GM18498 (cell line): ENCODE measurements at regions not wholly inside any gene's neighbourhood (a gene's known extent, or its start where the extent isn't known, plus 50 kb on each side); places are given as distances from the start of the nearest gene placed in this dataset.
"Not testable (repeated sequence)": the region's sequence is repeated elsewhere in the genome, so short reads cannot be mapped to it uniquely, and the experiment has no call there.

Experiments
- ATAC-seq: cut with Tn5 transposase; IDR thresholded peaks from one replicate; pipeline ENCODE4 v1.9.1; 2021; ENCODE audit warnings: mild to moderate bottlenecking, moderate library complexity; ENCODE audit not compliant: unreplicated experiment

GRCh38 chr3:25171897-25172296, 256.2 kb upstream of the RARB start:
- ATAC-seq: no peak

- no peak for ATAC-seq
These were observed 254.5 kb upstream of the RARB start for GRCh38 chr3:25173606-25174005.

GRCh38 chr3:25174251-25174650, 253.8 kb upstream of the RARB start:
- ATAC-seq: no peak

GRCh38 chr3:25177041-25177440, 251.0 kb upstream of the RARB start:
- no peak for ATAC-seq

GRCh38 chr3:25178672-25179071, 249.4 kb upstream of the RARB start:
- no peak for ATAC-seq

- ATAC-seq: no peak
These were observed 247.0 kb upstream of the RARB start for GRCh38 chr3:25181096-25181495.

GRCh38 chr3:25182794-25183193, 245.3 kb upstream of the RARB start:
- no peak for ATAC-seq

GRCh38 chr3:25184641-25185250, 243.3 kb upstream of the RARB start:
- ATAC-seq: no peak

GRCh38 chr3:25191673-25192072, 236.4 kb upstream of the RARB start:
- no peak for ATAC-seq

- not testable (repeated sequence) for ATAC-seq
These were observed 228.5 kb upstream of the RARB start for GRCh38 chr3:25199567-25199966.

- no peak for ATAC-seq
These were observed 215.3 kb upstream of the RARB start for GRCh38 chr3:25212736-25213135.

- ATAC-seq: no peak
These were observed 214.0 kb upstream of the RARB start for GRCh38 chr3:25214034-25214433.

GRCh38 chr3:25218362-25218761, 209.7 kb upstream of the RARB start:
- ATAC-seq: no peak

- ATAC-seq: no peak
These were observed 201.3 kb upstream of the RARB start for GRCh38 chr3:25226747-25227146.

GRCh38 chr3:25229586-25229985, 198.5 kb upstream of the RARB start:
- no peak for ATAC-seq

- no peak for ATAC-seq
These were observed 193.0 kb upstream of the RARB start for GRCh38 chr3:25235031-25235430.

GRCh38 chr3:25235466-25235865, 192.6 kb upstream of the RARB start:
- no peak for ATAC-seq

GRCh38 chr3:25237602-25238001, 190.5 kb upstream of the RARB start:
- ATAC-seq: no peak

- no peak for ATAC-seq
These were observed 189.0 kb upstream of the RARB start for GRCh38 chr3:25239042-25239441.

- no peak for ATAC-seq
These were observed 181.2 kb upstream of the RARB start for GRCh38 chr3:25246913-25247312.

- no peak for ATAC-seq
These were observed 175.8 kb upstream of the RARB start for GRCh38 chr3:25252291-25252690.

- ATAC-seq: no peak
These were observed 171.0 kb upstream of the RARB start for GRCh38 chr3:25257026-25257425.

GRCh38 chr3:25259871-25260270, 168.2 kb upstream of the RARB start:
- no peak for ATAC-seq
